Lung (tissue), 11 donors: ENCODE measurements at regions not wholly inside any gene's neighbourhood (a gene's known extent, or its start where the extent isn't known, plus 50 kb on each side); places are given as distances from the start of the nearest gene placed in this dataset.

ENCODE experiments used
- ATAC-seq: fragments of 200-7000 bp; cut with Tn5 transposase; one replicate; pipeline ENCODE4 v1.9.1; 2020; ENCODE audit warnings: moderate number of reproducible peaks; ENCODE audit not compliant: insufficient read depth, low FRiP score
- DNase-seq, 3 donors: peaks; one replicate each; pipeline ENCODE4 v3.0.0-alpha.2; 2013 to 2017
- H3K27ac ChIP-seq, 2 donors: one replicate each; pipeline ENCODE4 v1.5.1; 2013; ENCODE audit warnings: mild to moderate bottlenecking in 2 of 2, moderate library complexity in 2 of 2, control low read depth in 1 of 2, inconsistent platforms in 1 of 2, low read depth in 1 of 2, low read length in 1 of 2
- H3K27me3 ChIP-seq, 3 donors: one replicate each; pipeline ENCODE4 v1.5.1; 2013; ENCODE audit warnings: low read length in 2 of 3; ENCODE audit not compliant: control insufficient read depth in 3 of 3, insufficient read depth in 3 of 3
- H3K36me3 ChIP-seq, 4 donors: one replicate each; pipeline ENCODE4 v1.5.1; 2013; ENCODE audit warnings: low read length in 4 of 4, mild to moderate bottlenecking in 1 of 4, moderate library complexity in 1 of 4; ENCODE audit not compliant: control insufficient read depth in 4 of 4, insufficient read depth in 4 of 4
- H3K4me1 ChIP-seq, 5 donors: one replicate each; pipeline ENCODE4 v1.5.1; 2013; ENCODE audit warnings: low read length in 5 of 5, mild to moderate bottlenecking in 2 of 5, moderate library complexity in 1 of 5; ENCODE audit not compliant: control insufficient read depth in 5 of 5, insufficient read depth in 5 of 5
- H3K4me3 ChIP-seq: one replicate; pipeline ENCODE4 v1.5.1; 2013; ENCODE audit warnings: mild to moderate bottlenecking, control low read depth, moderate library complexity
- H3K9ac ChIP-seq, 2 donors: one replicate each; pipeline ENCODE4 v1.5.1; 2013; ENCODE audit warnings: low read length in 2 of 2, control low read depth in 1 of 2; ENCODE audit not compliant: insufficient read depth in 1 of 2
- H3K9me3 ChIP-seq, 4 donors: one replicate each; pipeline ENCODE4 v1.5.1; 2013; ENCODE audit warnings: low read length in 3 of 4, mild to moderate bottlenecking in 1 of 4, moderate library complexity in 1 of 4; ENCODE audit not compliant: control insufficient read depth in 4 of 4, insufficient read depth in 3 of 4
- WGBS, 2 donors: extraction: QIAGEN DNeasy Blood & Tissue Kit; methylation state at CpG; one replicate each; pipeline ENCODE4 v1.1.7; 2013; 5-methylcytosine and 5-hydroxymethylcytosine counted together
- TF ChIP-seq, protein P1 (sequence below): IDR thresholded peaks from 2 replicates; pipeline ENCODE4 v1.5.1; 2012; ENCODE audit warnings: mild to moderate bottlenecking; ENCODE audit errors: control extremely low read depth, extremely low read depth
- donor health status: control.
- donor health status: control.
- donor health status: Bipolar disorder and iron deficiency.
- donor health status: healthy.
- donor health status: DM: yes; HTN: yes; CAD: no.

DNA sequence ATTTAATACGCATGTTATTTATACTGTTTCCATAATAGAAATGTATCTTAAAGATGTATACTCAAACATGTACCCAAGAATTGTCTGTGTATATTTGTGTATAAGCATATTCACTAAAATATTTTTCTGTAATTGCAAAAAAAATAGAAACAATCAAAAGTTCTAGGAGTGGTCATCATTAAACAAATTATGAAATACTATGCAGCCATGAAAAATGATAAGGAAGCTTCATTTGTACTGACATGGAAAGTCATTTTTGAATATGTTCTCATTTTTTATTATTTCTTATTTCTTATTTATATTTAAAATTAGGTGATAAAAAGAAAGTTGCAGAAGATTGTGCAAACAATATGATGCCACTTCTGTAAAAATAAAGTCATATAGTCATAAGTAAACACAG, 400.0 kb upstream of the AUTS2 start:
- no peaks in the 10 kb centered on the region for H3K27me3 ChIP-seq
- no peak overlapping the region for H3K4me3 ChIP-seq
- no peak overlapping the region for H3K27ac ChIP-seq
- H3K9me3 ChIP-seq = peaks cover 0 to 9% (median 4%) of the 10 kb centered on the region in 4 donors
- H3K9ac ChIP-seq = no peak overlapping the region
- 91 to 100% methylated on average over 1 of the region's 1 CpG for WGBS, 2 donors
- no peaks in the 10 kb centered on the region for H3K4me1 ChIP-seq
- no peak for DNase-seq
- no peaks in the 10 kb centered on the region for H3K36me3 ChIP-seq
- ATAC-seq = no peak
- TF ChIP-seq, protein P1, sequence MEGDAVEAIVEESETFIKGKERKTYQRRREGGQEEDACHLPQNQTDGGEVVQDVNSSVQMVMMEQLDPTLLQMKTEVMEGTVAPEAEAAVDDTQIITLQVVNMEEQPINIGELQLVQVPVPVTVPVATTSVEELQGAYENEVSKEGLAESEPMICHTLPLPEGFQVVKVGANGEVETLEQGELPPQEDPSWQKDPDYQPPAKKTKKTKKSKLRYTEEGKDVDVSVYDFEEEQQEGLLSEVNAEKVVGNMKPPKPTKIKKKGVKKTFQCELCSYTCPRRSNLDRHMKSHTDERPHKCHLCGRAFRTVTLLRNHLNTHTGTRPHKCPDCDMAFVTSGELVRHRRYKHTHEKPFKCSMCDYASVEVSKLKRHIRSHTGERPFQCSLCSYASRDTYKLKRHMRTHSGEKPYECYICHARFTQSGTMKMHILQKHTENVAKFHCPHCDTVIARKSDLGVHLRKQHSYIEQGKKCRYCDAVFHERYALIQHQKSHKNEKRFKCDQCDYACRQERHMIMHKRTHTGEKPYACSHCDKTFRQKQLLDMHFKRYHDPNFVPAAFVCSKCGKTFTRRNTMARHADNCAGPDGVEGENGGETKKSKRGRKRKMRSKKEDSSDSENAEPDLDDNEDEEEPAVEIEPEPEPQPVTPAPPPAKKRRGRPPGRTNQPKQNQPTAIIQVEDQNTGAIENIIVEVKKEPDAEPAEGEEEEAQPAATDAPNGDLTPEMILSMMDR = no peak

DNA sequence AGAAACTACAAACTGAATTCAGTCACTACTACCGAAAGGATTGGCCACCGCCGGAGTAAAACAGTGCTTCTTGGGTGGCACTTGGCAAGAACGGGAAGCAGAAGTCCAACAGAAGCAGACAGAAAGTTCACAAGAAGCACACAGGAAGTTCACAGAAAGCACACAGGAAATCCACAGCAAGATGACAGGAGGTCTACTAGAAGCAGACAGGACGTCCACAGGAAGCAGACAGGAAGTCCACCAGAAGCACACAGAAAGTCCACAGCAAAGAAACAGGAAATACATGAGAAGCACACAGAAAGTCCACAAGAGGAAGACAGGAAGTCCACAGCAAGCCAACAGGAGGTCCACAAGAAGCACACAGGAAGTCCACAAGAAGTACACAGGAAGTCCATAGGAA, 399.2 kb upstream of the AUTS2 start:
- no peaks in the 10 kb centered on the region for H3K4me1 ChIP-seq

DNA sequence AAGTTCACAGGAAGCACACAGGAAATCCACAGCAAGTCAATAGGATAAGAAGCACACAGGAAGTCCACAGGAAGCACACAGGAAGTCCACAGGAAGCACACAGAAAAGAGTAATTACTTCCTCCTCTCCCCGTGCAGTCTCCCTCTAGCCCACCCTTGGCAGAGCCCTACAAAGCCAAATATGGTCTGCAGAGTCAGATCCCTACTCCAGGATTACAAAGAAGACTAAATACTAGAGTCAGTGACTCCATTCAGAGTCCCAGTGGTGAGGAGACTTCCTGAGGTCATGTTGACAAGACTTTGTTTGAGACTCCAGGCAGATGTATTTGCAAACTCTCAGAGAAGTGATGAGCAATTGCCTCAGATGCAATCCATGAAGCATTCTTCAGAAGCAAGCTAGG, 398.6 kb upstream of the AUTS2 start:
- peaks cover 0 to 9% (median 4%) of the 10 kb centered on the region in 4 donors for H3K9me3 ChIP-seq
- H3K9ac ChIP-seq = no peak overlapping the region
- no peaks in the 10 kb centered on the region for H3K4me1 ChIP-seq
- no peaks in the 10 kb centered on the region for H3K27me3 ChIP-seq
- TF ChIP-seq, protein P1 = no peak
- ATAC-seq (no peak), DNase-seq (no peak)
- no peak overlapping the region for H3K27ac ChIP-seq
- H3K36me3 ChIP-seq = no peaks in the 10 kb centered on the region
- 13 to 30% methylated on average over 1 of the region's 1 CpG for WGBS, 2 donors
- no peak overlapping the region for H3K4me3 ChIP-seq

More for the DNA sequence above, 399.2 kb upstream of the AUTS2 start:
- ATAC-seq (no peak), DNase-seq (no peak)
- 65% methylated on average over 5 of the region's 5 CpGs for WGBS, 2 donors
- Histone ChIP-seq H3K27ac (no peak overlapping the region), H3K27me3 (no peaks in the 10 kb centered on the region), H3K9ac (no peak overlapping the region), H3K36me3 (no peaks in the 10 kb centered on the region), H3K9me3 (peaks cover 0 to 9% (median 4%) of the 10 kb centered on the region in 4 donors), H3K4me3 (no peak overlapping the region)
- TF ChIP-seq, protein P1 = no peak

DNA sequence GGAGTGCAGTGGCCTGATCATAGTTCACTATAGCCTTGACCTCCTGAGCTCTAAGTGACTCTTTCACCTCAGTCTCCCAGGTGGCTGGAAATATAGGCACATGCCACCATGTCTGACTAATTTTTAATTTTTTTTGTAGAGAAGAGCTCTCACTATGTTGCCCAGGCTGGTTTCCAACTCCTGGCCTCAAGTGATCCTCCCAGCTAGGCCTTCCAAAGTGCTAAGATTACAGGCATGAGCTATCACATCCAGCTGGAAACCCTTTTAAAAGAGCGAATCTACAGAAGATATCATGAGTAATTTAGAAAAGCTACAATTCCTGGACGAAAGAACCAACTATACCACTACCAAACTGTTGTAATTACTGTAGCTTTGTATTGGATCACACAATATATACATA, 394.4 kb upstream of the AUTS2 start:
- Histone ChIP-seq H3K9me3 (peaks cover 0 to 8% (median 1%) of the 10 kb centered on the region in 4 donors), H3K27ac (no peak overlapping the region), H3K4me3 (no peak overlapping the region), H3K27me3 (peaks cover 0 to 3% (median 0%) of the 10 kb centered on the region in 3 donors), H3K4me1 (no peaks in the 10 kb centered on the region), H3K9ac (no peak overlapping the region), H3K36me3 (no peaks in the 10 kb centered on the region)
- ATAC-seq = no peak
- 83 to 89% methylated on average over 2 of the region's 2 CpGs for whole genome bisulfite sequencing, 2 donors
- TF ChIP-seq, protein P1 = no peak
- no peak for DNase-seq
